ENCODE measurements at regions not wholly inside any gene's neighbourhood (a gene's known extent, or its start where the extent isn't known, plus 50 kb on each side); places are given as distances from the start of the nearest gene placed in this dataset.

DNA sequence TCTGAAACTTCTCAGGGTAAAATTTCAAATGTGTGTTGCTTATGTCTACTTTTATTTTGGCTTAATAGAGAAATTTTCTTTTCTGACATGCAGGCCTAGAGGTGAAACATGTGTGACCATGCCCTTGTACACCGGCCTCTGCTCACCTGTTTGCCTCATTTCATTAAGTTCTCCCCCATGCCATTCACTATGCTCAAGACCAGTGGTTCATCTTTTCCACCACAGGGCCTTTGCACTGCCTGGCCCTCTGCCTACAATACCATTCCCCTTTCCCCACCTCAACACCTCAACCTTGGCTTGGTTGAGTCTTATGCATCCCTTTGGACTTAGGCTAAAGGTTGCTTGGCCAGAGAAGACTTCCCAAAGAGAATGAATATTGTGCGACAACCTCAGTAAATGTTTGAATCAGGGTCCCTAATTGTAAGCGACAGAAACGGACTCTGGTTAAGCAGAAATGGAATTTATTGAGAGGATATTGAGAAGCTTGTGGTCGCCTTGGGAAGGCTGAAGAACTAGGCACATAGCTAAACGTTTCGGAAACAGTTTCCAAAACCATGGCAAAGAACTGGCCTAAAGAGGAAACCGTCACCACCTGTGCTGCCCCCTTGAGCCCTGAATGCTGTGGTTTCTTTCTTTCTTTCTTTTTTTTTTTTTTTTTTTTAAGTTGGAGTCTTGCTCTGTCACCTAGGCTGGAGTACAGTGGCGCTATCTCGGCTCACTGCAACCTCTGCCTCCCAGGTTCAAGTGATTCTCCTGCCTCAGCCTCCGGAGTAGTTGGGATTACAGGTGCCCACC, 152.2 kb downstream of the SOX4 start:
- CTCF ChIA-PET, result interaction anchor here (1.5 kb wide), 1 partner anchor 22 kb away, joined by 3 read pairs; no protein-coding TSS in a partner anchor
- TF ChIP-seq, protein P1, sequence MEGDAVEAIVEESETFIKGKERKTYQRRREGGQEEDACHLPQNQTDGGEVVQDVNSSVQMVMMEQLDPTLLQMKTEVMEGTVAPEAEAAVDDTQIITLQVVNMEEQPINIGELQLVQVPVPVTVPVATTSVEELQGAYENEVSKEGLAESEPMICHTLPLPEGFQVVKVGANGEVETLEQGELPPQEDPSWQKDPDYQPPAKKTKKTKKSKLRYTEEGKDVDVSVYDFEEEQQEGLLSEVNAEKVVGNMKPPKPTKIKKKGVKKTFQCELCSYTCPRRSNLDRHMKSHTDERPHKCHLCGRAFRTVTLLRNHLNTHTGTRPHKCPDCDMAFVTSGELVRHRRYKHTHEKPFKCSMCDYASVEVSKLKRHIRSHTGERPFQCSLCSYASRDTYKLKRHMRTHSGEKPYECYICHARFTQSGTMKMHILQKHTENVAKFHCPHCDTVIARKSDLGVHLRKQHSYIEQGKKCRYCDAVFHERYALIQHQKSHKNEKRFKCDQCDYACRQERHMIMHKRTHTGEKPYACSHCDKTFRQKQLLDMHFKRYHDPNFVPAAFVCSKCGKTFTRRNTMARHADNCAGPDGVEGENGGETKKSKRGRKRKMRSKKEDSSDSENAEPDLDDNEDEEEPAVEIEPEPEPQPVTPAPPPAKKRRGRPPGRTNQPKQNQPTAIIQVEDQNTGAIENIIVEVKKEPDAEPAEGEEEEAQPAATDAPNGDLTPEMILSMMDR (IDR thresholded peaks at IDR 0.05; ENCODE audit: control extremely low read depth, extremely low read depth, low read depth, missing control alignments), result no peak
- DNase-seq (ENCODE audit: extremely low spot score), result no peak
- POLR2A ChIA-PET, result interaction anchor here (0.6 kb wide), 1 partner anchor 700 kb away, joined by 4 read pairs; no protein-coding TSS in a partner anchor

DNA sequence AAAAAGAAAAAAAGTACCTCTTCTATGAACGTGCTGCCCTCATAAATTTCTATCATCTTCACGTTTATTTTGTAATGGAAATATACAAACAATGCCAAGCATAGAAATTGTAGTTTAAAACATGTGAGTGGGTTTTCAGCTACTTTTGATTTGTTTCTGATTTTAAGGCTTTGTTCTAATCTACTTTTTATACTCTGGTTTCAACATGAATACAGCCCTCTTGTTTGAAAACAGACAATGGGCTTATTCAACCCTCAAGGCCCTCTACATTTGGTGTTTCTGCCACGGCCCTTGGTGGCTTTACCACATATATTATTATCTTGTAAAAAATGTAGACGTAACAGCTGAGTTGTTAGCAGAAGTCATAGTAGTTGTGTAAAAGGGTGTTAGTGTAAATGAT, 153.9 kb downstream of the SOX4 start:
- ChIA-PET CTCF (interaction anchor here (0.8 to 1.0 kb wide), 2 partner anchors 11 to 12 kb away, joined by 3 read pairs; no protein-coding TSS in a partner anchor), POLR2A (no interaction called here)
- DNase-seq (ENCODE audit: extremely low spot score), result no peak
- TF ChIP-seq, protein P1 (IDR thresholded peaks at IDR 0.05; ENCODE audit: control extremely low read depth, extremely low read depth, low read depth, missing control alignments), result no peak

DNA sequence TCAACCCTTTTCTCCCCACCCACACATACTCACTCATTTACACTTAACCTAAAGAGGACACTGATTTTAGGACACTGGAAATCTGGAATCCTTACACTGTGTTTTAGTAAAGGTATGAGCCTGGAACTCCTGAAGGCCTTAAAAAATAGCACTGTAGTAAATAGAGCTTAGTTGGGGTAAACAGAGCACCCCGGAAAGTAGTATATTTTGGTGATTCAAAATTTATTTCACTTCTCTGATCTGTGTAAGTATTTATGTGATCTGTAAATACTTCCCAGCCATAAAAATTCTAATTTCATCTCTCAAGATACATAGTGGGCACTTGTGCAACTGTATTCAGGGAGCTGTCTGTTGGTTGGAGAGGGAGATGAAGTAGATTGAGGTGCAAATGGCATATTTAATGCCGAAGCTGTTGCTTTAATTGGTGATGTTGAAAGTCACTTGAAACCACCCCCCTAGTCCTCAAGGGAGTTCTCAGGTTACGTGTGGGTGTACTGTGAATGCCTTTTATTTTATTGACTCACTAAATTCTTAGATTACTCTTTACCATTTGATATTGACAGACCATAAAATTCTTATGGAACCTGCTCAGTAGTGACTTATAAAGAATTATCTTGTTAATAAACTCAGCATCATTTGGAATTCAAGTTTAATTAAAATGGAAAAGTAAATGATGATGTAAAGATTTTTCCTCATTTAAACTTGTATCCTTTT, 154.9 kb downstream of the SOX4 start:
- ChIA-PET CTCF (interaction anchor here (1.4 kb wide), 1 partner anchor 21 kb away, joined by 5 read pairs; no protein-coding TSS in a partner anchor), POLR2A (no interaction called here)
- DNase-seq (ENCODE audit: extremely low spot score), result no peak
- TF ChIP-seq, protein P1 (IDR thresholded peaks at IDR 0.05; ENCODE audit: control extremely low read depth, extremely low read depth, low read depth, missing control alignments), result no peak

DNA sequence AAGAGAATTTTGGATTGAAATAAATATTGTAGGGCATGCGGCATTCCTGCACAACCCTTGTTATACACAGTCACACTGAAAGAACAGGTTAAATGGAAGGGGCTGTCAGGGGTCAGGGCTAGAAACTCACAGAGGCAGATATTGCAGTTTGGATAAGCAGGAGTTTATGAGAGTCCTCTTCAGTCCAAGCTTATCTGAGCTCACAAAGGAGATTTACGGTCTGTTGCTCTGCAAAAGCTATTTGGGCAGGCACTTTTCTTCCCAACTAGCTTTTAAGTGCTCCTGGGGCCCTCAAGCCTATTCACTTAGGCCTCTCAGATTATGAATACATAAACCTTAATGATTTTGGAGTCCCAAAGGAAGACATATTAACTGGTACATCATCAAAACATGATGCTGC, 156.2 kb downstream of the SOX4 start:
- POLR2A ChIA-PET, result no interaction called here
- CTCF ChIA-PET, result interaction anchor here (1.2 to 1.4 kb wide), 2 partner anchors 15 to 20 kb away, joined by 3 to 5 read pairs; no protein-coding TSS in a partner anchor

DNA sequence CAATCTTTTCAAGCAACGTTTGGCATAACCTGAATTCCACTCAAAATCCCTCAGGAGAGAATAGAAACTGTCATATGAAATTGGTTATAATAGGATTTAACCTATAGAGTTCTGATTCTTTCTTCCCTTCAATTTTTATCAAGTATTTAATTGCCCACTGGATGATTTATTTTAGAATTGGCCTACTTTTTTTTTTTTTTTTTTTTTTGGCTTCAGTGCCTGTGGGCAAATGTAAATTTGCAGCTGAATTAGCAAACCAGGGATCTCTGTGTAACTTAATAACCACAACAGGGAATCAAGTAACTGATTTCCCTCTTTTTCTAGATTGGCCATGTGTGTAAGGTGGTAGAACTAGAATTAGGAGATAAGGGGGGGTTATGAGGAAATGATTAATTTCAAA, 157.0 kb downstream of the SOX4 start:
- CTCF ChIA-PET, result no interaction called here
- TF ChIP-seq, protein P1 (IDR thresholded peaks at IDR 0.05; ENCODE audit: control extremely low read depth, extremely low read depth, low read depth, missing control alignments), result no peak
- DNase-seq (ENCODE audit: extremely low spot score), result no peak
- POLR2A ChIA-PET, result no interaction called here

More for the DNA sequence above, 156.2 kb downstream of the SOX4 start:
- no peak for DNase-seq (ENCODE audit: extremely low spot score)
- TF ChIP-seq, protein P1 (IDR thresholded peaks at IDR 0.05; ENCODE audit: control extremely low read depth, extremely low read depth, low read depth, missing control alignments), result no peak

DNA sequence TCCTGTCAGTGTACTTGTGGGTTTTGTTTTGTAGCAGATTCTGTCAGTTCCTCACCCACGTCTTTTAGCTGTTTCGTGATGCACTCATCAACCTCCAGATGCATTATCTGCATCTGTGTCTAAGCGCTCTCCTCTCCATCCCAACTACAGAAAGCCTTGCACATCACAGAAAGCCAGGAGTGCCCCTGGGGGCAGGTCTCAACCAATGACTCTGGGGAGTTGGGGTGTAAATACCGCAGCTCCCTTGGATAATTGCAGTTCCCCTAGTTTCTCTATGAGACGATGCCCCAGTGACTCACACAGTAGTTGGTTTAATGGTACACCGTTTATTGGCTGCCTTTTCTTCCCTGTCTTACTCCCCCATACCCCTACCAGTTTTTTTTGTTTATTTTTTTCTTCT, 158.1 kb downstream of the SOX4 start:
- ChIA-PET POLR2A (no interaction called here), CTCF (no interaction called here)
- TF ChIP-seq, protein P1 (IDR thresholded peaks at IDR 0.05; ENCODE audit: control extremely low read depth, extremely low read depth, low read depth, missing control alignments), result no peak
- DNase-seq (ENCODE audit: extremely low spot score), result no peak
